ENCODE measurements at regions not wholly inside any gene's neighbourhood (a gene's known extent, or its start where the extent isn't known, plus 50 kb on each side); places are given as distances from the start of the nearest gene placed in this dataset.

DNA sequence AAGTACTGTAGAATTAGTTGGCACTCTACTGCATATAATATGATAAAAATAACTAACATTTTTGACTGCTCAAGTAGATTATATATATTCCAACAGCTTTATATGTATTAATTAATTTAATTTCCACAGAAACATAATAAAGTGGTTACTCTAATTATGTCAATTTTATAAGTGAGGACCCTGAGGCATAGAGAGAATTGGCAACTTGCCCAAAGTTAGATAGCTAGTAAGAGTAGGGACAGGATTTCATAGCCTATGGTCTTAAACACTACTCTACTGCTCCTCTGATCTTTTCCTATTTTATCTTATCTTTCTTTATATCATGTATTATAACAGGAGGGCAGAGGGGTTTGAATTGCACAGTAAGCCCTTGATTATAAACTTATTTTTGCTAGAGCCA, 418.7 kb upstream of the SGO1 start:
- Histone ChIP-seq H3K9me2 (ENCODE audit: insufficient read depth, low read length) (no peaks in the 10 kb centered on the region), H4K20me1 (ENCODE audit: insufficient read depth) (no peaks in the 10 kb centered on the region), H3K27ac (ENCODE audit: low read length) (no peak overlapping the region), H2AFZ (ENCODE audit: low read depth, low read length) (no peak overlapping the region), H3F3A (ENCODE audit: insufficient read depth, low read length, poor library complexity, severe bottlenecking) (no peaks in the 10 kb centered on the region), H3K27me3 (ENCODE audit: insufficient read depth, low read depth, low read length) (no peaks in the 10 kb centered on the region), H3K4me3 (ENCODE audit: low read length) (no peak overlapping the region), H3K9ac (ENCODE audit: low read length) (no peak overlapping the region), H3K36me3 (ENCODE audit: insufficient read depth, low read length) (no peaks in the 10 kb centered on the region), H3K4me2 (ENCODE audit: low read length) (no peak overlapping the region), H3K9me3 (ENCODE audit: low read length) (no peaks in the 10 kb centered on the region), H3K79me2 (replicated peaks; ENCODE audit: insufficient read depth, low read length) (no peaks in the 10 kb centered on the region)
- TF ChIP-seq EP300 (conservative IDR thresholded peaks at IDR 0.05; ENCODE audit: poor library complexity, severe bottlenecking) = no peak
- TF ChIP-seq POLR2AphosphoS5 (IDR thresholded peaks at IDR 0.05) = no peak
- no peak for TF ChIP-seq EZH2 (IDR thresholded peaks at IDR 0.05; ENCODE audit: borderline replicate concordance, insufficient read depth, low read length, poor library complexity, severe bottlenecking)
- no peak for TF ChIP-seq TAF1 (IDR thresholded peaks at IDR 0.05; ENCODE audit: low read depth)
- TF ChIP-seq RAD21 (conservative IDR thresholded peaks at IDR 0.05) = no peak
- no peak for TF ChIP-seq MXI1 (conservative IDR thresholded peaks at IDR 0.05; ENCODE audit: poor library complexity, severe bottlenecking)
- no peak for TF ChIP-seq SMC3 (conservative IDR thresholded peaks at IDR 0.05; ENCODE audit: poor library complexity)
- TF ChIP-seq, protein P1, sequence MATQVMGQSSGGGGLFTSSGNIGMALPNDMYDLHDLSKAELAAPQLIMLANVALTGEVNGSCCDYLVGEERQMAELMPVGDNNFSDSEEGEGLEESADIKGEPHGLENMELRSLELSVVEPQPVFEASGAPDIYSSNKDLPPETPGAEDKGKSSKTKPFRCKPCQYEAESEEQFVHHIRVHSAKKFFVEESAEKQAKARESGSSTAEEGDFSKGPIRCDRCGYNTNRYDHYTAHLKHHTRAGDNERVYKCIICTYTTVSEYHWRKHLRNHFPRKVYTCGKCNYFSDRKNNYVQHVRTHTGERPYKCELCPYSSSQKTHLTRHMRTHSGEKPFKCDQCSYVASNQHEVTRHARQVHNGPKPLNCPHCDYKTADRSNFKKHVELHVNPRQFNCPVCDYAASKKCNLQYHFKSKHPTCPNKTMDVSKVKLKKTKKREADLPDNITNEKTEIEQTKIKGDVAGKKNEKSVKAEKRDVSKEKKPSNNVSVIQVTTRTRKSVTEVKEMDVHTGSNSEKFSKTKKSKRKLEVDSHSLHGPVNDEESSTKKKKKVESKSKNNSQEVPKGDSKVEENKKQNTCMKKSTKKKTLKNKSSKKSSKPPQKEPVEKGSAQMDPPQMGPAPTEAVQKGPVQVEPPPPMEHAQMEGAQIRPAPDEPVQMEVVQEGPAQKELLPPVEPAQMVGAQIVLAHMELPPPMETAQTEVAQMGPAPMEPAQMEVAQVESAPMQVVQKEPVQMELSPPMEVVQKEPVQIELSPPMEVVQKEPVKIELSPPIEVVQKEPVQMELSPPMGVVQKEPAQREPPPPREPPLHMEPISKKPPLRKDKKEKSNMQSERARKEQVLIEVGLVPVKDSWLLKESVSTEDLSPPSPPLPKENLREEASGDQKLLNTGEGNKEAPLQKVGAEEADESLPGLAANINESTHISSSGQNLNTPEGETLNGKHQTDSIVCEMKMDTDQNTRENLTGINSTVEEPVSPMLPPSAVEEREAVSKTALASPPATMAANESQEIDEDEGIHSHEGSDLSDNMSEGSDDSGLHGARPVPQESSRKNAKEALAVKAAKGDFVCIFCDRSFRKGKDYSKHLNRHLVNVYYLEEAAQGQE (IDR thresholded peaks at IDR 0.05; ENCODE audit: borderline replicate concordance) = no peak
- TF ChIP-seq, protein P2, sequence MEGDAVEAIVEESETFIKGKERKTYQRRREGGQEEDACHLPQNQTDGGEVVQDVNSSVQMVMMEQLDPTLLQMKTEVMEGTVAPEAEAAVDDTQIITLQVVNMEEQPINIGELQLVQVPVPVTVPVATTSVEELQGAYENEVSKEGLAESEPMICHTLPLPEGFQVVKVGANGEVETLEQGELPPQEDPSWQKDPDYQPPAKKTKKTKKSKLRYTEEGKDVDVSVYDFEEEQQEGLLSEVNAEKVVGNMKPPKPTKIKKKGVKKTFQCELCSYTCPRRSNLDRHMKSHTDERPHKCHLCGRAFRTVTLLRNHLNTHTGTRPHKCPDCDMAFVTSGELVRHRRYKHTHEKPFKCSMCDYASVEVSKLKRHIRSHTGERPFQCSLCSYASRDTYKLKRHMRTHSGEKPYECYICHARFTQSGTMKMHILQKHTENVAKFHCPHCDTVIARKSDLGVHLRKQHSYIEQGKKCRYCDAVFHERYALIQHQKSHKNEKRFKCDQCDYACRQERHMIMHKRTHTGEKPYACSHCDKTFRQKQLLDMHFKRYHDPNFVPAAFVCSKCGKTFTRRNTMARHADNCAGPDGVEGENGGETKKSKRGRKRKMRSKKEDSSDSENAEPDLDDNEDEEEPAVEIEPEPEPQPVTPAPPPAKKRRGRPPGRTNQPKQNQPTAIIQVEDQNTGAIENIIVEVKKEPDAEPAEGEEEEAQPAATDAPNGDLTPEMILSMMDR (IDR thresholded peaks at IDR 0.05; ENCODE audit: poor library complexity, severe bottlenecking) = no peak

DNA sequence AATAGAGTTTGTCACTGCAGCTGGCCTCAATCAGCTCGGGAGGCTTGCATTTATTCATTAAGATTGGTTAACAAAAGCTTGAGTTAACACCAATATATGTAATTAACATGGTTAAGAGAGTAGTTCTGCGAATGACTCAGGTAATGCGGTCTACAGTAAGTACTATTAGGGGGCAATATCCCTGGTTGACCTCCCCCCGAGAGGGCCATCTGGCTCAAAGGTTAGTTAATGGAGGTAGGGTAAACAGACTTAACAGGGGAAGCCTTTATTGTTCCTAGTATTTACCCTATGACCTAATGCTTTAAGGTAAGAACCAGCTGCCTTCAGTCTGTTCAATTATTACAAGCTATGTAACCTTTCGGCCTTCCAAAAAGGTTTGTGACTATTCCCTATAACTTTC, 403.3 kb upstream of the SGO1 start:
- Histone ChIP-seq H3K36me3 (ENCODE audit: insufficient read depth, low read length) (no peaks in the 10 kb centered on the region), H4K20me1 (ENCODE audit: insufficient read depth) (no peaks in the 10 kb centered on the region), H3K9me2 (ENCODE audit: insufficient read depth, low read length) (no peaks in the 10 kb centered on the region), H3K27me3 (ENCODE audit: insufficient read depth, low read depth, low read length) (no peaks in the 10 kb centered on the region), H3F3A (ENCODE audit: insufficient read depth, low read length, poor library complexity, severe bottlenecking) (no peaks in the 10 kb centered on the region), H2AFZ (ENCODE audit: low read depth, low read length) (no peak overlapping the region), H3K27ac (ENCODE audit: low read length) (no peak overlapping the region), H3K4me3 (ENCODE audit: low read length) (no peak overlapping the region), H3K4me2 (ENCODE audit: low read length) (no peak overlapping the region), H3K9ac (ENCODE audit: low read length) (no peak overlapping the region), H3K79me2 (replicated peaks; ENCODE audit: insufficient read depth, low read length) (no peaks in the 10 kb centered on the region), H3K9me3 (ENCODE audit: low read length) (no peaks in the 10 kb centered on the region)
- TF ChIP-seq, protein P1 (IDR thresholded peaks at IDR 0.05; ENCODE audit: borderline replicate concordance) = no peak
- TF ChIP-seq, protein P2 (IDR thresholded peaks at IDR 0.05; ENCODE audit: poor library complexity, severe bottlenecking) = no peak
- TF ChIP-seq EP300 (conservative IDR thresholded peaks at IDR 0.05; ENCODE audit: poor library complexity, severe bottlenecking) (no peak), EZH2 (IDR thresholded peaks at IDR 0.05; ENCODE audit: borderline replicate concordance, insufficient read depth, low read length, poor library complexity, severe bottlenecking) (no peak), TAF1 (IDR thresholded peaks at IDR 0.05; ENCODE audit: low read depth) (no peak), RAD21 (conservative IDR thresholded peaks at IDR 0.05) (no peak), POLR2AphosphoS5 (IDR thresholded peaks at IDR 0.05) (no peak), MXI1 (conservative IDR thresholded peaks at IDR 0.05; ENCODE audit: poor library complexity, severe bottlenecking) (no peak), SMC3 (conservative IDR thresholded peaks at IDR 0.05; ENCODE audit: poor library complexity) (no peak)

Measured in neural cell (in vitro differentiated cells).